AG10803 (cell line): ENCODE measurements at regions not wholly inside any gene's neighbourhood (a gene's known extent, or its start where the extent isn't known, plus 50 kb on each side); places are given as distances from the start of the nearest gene placed in this dataset.
A peak's percentile ranks its signal among the peaks of the same experiment; 100 is the strongest.

ENCODE experiments used
- DNase-seq: peaks from one replicate; pipeline ENCODE4 v3.0.0; 2010; ENCODE audit warnings: low read depth
- H3K4me3 ChIP-seq: 2 replicates; pipeline ENCODE4 v1.5.1; 2011; ENCODE audit warnings: mild to moderate bottlenecking, low read length, control low read depth
- CTCF ChIP-seq: conservative IDR thresholded peaks from 2 replicates; pipeline ENCODE4 v1.5.1; 2011; ENCODE audit warnings: mild to moderate bottlenecking, low read length, control low read depth, inconsistent platforms

- no peak overlapping the region for H3K4me3 ChIP-seq
Measured at GRCh38 chr2:162963156-162963555, 124.6 kb upstream of the KCNH7 start.

GRCh38 chr2:162945785-162946184, 107.2 kb upstream of the KCNH7 start:
- DNase-seq, result no peak
- TF ChIP-seq CTCF, result no peak
- no peak overlapping the region for H3K4me3 ChIP-seq

More at GRCh38 chr2:162963156-162963555, 124.6 kb upstream of the KCNH7 start:
- TF ChIP-seq CTCF, result no peak
- no peak for DNase-seq

- H3K4me3 ChIP-seq, result no peak overlapping the region
- no peak for TF ChIP-seq CTCF
- no peak for DNase-seq
Measured at GRCh38 chr2:162938387-162938786, 99.8 kb upstream of the KCNH7 start.

GRCh38 chr2:162934191-162934590, 95.6 kb upstream of the KCNH7 start:
- no peak overlapping the region for H3K4me3 ChIP-seq
- TF ChIP-seq CTCF, result no peak
- peak; percentile 35 for DNase-seq

GRCh38 chr2:162932416-162932815, 93.8 kb upstream of the KCNH7 start:
- no peak for DNase-seq
- no peak for TF ChIP-seq CTCF

GRCh38 chr2:162929571-162929970, 91.0 kb upstream of the KCNH7 start:
- no peak overlapping the region for H3K4me3 ChIP-seq
- TF ChIP-seq CTCF, result no peak
- DNase-seq, result peak; percentile 12

More at GRCh38 chr2:162932416-162932815, 93.8 kb upstream of the KCNH7 start:
- no peak overlapping the region for H3K4me3 ChIP-seq

GRCh38 chr2:162928356-162928755, 89.8 kb upstream of the KCNH7 start:
- no peak overlapping the region for H3K4me3 ChIP-seq
- DNase-seq, result peak; percentile 40
- TF ChIP-seq CTCF, result no peak
